ENCODE measurements at regions not wholly inside any gene's neighbourhood (a gene's known extent, or its start where the extent isn't known, plus 50 kb on each side); places are given as distances from the start of the nearest gene placed in this dataset.
A peak's percentile ranks its signal among the peaks of the same experiment; 100 is the strongest.
"Not testable (repeated sequence)": the region's sequence is repeated elsewhere in the genome, so short reads cannot be mapped to it uniquely, and the experiment has no call there.

DNA sequence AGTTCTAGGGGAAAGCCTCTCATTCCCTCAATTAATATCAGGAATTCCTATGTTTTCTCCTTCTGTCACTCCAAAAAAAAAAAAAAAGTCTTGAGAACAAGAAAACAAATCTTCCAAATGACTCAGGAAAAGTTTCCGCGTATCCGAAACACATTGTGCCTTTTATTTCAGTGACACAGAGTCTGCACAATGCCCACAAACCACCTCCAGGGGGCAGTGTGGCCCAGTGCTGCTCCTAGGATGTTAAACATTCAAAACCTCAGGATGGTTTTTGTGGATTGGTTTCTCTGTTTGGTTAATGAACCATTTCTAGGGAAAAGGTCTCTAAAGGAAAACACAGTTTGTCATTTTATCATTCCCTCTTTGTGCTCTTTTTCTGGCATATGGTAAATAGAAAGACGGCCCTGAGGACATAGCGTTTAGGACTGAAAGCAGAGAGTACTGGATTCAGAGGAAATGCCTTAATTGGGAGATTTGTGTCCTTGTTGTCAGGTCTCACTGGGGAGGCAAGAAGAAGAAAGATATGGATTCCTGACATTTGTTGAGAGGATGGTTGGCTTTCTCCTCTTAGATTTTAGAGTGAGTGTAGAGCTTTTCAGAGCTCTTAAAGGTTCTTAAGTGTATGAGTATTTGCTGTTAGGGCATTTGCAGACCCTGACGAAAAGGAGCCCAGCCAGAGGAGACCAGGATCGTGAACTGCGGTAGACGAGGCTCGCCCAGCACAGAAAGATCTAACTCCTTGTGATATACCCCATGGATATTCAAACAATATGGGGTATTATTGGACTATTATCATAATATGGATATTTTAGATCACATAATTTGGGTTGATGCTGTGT is 65.7 kb upstream of the MAP9 start:
- DNase-seq = peak; percentile 15 to 30

DNA sequence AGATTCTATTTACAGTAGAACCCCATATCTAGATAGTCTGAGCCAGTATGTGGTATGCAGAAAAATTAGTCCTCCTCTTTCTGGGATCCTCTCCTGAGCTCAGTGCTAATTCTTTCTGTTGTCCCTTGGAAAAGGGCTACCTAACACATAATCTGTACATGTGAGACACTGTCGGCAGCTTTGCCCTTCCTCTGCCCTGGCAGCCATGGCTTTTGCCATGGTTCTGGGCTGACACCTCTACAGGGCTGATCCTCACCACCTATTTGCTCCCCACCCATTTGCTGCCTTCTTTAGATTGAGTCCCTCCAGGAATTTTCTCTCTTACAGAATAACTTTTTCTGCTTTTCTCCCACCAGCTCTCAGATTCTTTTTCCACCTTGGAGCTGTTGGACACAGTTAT is 64.7 kb upstream of the MAP9 start:
- DNase-seq = no peak

DNA sequence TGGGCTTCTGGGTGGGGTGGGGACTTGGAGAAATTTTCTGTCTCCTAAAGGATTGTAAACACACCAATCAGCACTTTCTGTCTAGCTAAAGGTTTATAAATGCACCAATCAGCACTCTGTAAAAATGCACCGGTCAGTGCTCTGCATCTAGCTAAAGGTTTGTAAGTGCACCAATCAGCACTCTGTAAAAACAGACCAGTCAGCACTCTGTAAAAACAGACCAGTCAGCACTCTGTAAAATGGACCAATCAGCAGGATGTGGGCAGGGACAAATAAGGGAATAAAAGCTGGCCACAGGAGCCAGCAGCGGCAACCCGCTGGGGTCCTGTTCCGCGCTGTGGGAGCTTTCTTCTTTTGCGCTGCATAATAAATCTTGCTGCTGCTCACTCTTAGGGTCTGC is 63.0 kb upstream of the MAP9 start:
- not testable (repeated sequence) for DNase-seq

DNA sequence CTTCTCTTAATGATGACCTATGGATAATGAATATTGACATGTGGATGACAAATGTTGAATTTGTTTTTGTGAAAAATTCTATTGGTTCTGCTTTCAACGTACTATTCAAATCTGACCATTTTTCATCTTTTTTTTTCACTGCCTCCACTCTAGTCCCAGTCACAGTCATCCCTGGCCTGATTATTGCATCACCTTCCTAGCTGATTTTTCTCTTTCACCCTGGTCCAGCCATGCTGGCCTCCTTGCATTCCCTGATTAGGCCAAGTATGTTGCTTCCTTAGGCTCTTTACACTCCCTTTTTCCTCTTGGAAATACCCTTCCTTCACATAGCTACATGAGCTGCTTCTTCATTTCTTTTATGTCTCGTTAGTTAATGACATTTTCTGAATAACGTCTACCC is 58.1 kb upstream of the MAP9 start:
- DNase-seq = no peak

DNA sequence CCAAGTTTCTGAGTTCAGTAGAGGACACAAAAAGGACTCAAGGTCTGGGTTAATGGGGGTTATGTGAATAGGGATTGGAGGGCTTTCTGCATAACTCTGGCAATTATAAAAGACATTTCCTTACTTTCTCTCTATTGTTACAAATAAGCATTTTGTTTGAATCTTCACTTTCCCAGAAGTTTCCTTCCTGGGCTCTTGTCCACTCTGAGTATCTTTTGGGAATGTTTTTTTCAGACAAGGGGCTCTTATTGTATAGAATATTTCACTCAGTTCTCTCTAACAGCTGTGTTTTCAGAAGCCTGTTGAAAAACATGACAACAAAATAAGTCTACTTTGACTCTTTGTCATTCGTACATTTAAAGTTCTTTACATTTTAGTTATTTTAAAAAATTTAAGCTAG is 57.6 kb upstream of the MAP9 start:
- no peak for DNase-seq

DNA sequence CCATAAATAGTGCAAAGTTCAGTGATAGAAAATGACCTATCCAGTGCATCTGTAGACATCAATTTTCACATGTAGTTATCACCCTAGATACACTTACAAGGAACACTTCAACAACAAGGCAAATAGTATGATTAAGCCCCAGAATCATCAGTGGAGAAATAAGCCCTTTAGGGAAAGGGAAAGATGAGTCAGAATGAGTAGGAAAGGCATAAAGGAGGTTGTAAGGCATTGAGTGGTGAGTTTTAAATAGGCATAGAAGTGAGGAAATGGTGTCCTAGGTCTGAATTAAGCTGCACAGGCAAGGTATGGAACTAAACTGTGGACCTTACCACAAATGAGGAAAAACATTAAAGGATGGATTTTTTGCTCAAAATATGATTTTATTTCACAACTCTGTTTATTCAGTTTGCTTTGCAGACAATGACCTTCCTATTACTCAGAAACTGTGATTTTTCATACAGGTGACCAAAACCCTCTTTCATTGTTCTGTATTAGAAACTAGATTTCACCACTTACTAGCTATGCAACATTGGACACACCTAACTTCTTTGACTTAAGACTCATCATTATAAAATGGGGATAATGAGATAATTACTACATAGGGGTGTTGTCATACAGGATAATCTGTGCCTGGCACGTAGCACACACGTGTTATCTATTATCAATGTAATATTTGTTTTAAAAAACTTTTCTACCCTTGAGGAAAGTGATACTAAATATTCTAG is 57.0 kb upstream of the MAP9 start:
- no peak for DNase-seq

DNA sequence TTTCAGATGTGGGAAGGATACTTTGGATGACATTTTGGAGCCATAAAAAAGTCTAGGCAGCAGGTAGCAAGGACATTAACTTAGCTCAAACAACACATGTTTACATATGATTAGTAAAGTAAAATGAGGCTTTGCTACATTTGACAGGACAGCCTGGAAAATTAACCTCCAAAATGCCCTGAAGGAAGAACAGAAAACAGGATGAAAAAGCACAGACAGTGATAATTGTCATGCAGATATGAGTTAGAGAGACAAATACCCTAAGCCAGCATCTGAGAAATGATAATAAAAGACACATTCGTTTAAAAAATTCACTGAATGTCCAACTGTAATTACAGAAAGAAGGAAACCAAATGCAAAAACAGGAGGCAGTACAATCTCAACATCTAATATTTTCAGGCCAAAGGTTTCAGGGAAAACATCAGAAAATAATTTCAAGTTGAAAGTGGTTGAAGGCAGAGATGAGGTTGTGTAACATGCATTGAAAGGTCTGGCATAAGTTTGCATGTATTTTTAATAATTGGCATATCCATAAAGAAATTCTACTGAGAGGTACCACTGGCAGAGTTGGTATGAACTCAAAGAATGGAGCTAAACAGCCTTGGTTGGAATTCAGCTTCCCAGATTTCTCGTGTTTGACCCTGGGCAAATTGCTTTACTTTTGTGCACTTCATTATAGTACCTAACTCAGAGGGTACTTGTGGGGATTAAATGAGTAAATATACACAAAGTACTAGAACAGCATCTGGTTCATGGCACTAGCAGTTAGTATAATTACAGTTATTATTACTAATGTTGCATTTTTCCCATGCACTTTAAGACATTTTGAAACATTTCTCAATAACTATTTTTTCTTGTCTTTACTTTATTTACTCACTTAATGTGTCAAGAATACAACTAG is 54.4 kb upstream of the MAP9 start:
- no peak for DNase-seq

DNA sequence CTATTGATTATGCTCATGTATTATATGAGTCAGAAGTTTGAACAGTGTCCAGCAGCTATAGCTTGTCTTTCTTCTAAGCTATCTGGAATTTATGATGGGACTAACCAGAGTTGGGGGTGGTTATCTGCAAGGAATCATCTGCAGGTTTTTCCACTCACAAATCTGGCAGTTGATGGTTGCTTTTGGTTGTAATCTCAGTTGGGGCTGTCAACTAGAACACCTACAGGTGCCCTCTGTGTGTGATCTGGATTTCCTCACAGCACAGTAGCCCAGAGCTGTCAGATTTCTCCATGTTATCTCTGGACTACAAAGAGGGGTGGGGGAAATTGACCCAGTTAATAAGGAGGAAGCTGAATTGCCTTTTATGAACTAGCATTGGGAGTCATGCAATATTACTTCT is 51.4 kb upstream of the MAP9 start:
- no peak for DNase-seq

DNA sequence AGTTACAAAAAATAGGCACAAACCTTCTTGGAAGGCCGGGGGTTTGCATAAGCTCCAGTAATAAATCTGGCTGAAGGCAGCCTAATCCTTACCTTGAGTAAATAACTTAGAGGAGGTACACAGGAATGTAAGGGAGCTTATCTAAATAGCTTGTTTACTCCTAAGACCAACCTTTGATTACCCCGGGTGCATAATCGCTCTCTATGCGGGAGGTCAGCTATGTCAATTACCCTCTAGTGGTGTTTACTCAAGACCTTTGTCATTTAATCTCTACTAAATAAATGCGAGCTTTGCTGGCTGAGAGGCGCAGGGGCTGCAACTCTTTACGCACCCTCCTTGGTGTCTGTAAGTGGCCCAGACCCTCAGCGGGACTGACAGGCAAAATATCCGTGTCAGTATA is 50.2 kb upstream of the MAP9 start:
- no peak for DNase-seq

Data from activated CD4-positive, alpha-beta T cell treated with anti-CD3 and anti-CD28 coated beads, Interleukin-2, amount 50 U/mL, for 4 hours (primary cell).